HepG2 (cell line): ENCODE measurements at regions not wholly inside any gene's neighbourhood (a gene's known extent, or its start where the extent isn't known, plus 50 kb on each side); places are given as distances from the start of the nearest gene placed in this dataset.

Experiments used
- ATAC-seq: fragments of 200-7000 bp; cut with Tn5 transposase; 3 replicates; pipeline ENCODE4 v1.9.1; 2020; ENCODE audit warnings: mild to moderate bottlenecking, moderate library complexity
- BruUV-seq: library from RNA; stranded (reverse); fragments of 400-500 nt; replicated peaks from 2 replicates; lab custom pipeline; 2021; lab: Mats Ljungman, UMichigan
- CTCF ChIA-PET: fragments of 300-600 bp; formaldehyde crosslinking; extraction: SDS; loops from one replicate; lab custom pipeline; 2021; ENCODE audit warnings: low total read pairs, inconsistent platforms, low intra/inter-chr PET ratio; lab: Yijun Ruan, JAX
- POLR2A ChIA-PET: fragments of 350-600 bp; sonication (Branson Sonifier 250); formaldehyde crosslinking; loops from one replicate; lab custom pipeline; 2020; ENCODE audit warnings: antibody characterized with exemption, inconsistent platforms; lab: Yijun Ruan, JAX
- DNase-seq: peaks from one replicate; pipeline ENCODE4 v3.0.0-alpha.2; 2015; ENCODE audit warnings: low spot score
- FAIRE-seq: peaks from 3 replicates; lab custom pipeline; 2011; peaks lifted over from hg19 to GRCh38; lab: Jason Lieb, UNC
- H2AFZ ChIP-seq: one replicate; pipeline ENCODE4 v1.6.1; 2011; ENCODE audit warnings: low read length, inconsistent platforms
- H3K27ac ChIP-seq: fragments of 300-600 bp; 3 replicates; pipeline ENCODE4 v1.8.0; 2011; ENCODE audit warnings: mixed run types, mild to moderate bottlenecking, mixed read lengths, low read length, inconsistent platforms; ENCODE audit not compliant: insufficient read depth; ENCODE audit errors: extremely low read length
- H3K27me3 ChIP-seq, 2 experiments: fragments of 200-600 bp in 1 of 2; 2 replicates in 1 of 2; 3 replicates in 1 of 2; pipeline versions ENCODE4 v1.6.0 to v1.8.0; 2011; ENCODE audit warnings: low read length in 2 of 2, mild to moderate bottlenecking in 2 of 2, moderate library complexity in 2 of 2, inconsistent platforms in 1 of 2; ENCODE audit not compliant: insufficient read depth in 2 of 2, control insufficient read depth in 1 of 2
- H3K36me3 ChIP-seq, 2 experiments: fragments of 200-600 bp in 1 of 2; replicated peaks in 1 of 2; 2 replicates in 1 of 2; 3 replicates in 1 of 2; pipeline versions ENCODE4 v1.5.1 to v1.8.0; 2011; ENCODE audit warnings: low read length in 2 of 2, inconsistent platforms in 1 of 2; ENCODE audit not compliant: insufficient read depth in 2 of 2, control insufficient read depth in 1 of 2
- H3K4me1 ChIP-seq: 2 replicates; pipeline ENCODE4 v1.5.1; 2012; ENCODE audit warnings: low read length, inconsistent platforms; ENCODE audit not compliant: insufficient read depth
- H3K4me2 ChIP-seq: 2 replicates; pipeline ENCODE4 v1.6.0; 2011; ENCODE audit warnings: low read depth, low read length, inconsistent platforms
- H3K4me3 ChIP-seq, 3 experiments: fragments of 200-600 bp in 1 of 3; sonication (generic), shearing (Covaris generic) in 1 of 3; replicated peaks in 1 of 3; 2 replicates each; pipeline ENCODE4 v1.5.1; 2011 to 2016; ENCODE audit warnings: low read length in 3 of 3, inconsistent platforms in 2 of 3, low read depth in 2 of 3, mild to moderate bottlenecking in 2 of 3, control low read depth in 1 of 3, mixed read lengths in 1 of 3; ENCODE audit not compliant: insufficient read depth in 1 of 3
- H3K79me2 ChIP-seq: one replicate; pipeline ENCODE4 v1.6.1; 2011; ENCODE audit warnings: low read length, inconsistent platforms; ENCODE audit not compliant: insufficient read depth
- H3K9ac ChIP-seq: 2 replicates; pipeline ENCODE4 v1.6.0; 2011; ENCODE audit warnings: mild to moderate bottlenecking, low read depth, low read length, inconsistent platforms; ENCODE audit not compliant: insufficient read depth
- H3K9me3 ChIP-seq: 2 replicates; pipeline ENCODE4 v1.5.1; 2012; ENCODE audit warnings: mild to moderate bottlenecking, low read length
- H4K20me1 ChIP-seq: 2 replicates; pipeline ENCODE4 v1.6.0; 2011; ENCODE audit warnings: inconsistent platforms, mild to moderate bottlenecking, low read length, moderate library complexity; ENCODE audit not compliant: insufficient read depth
- CENPX ChIP-seq: sonication (generic); formaldehyde crosslinking; IDR thresholded peaks from 2 replicates; pipeline ENCODE4 v1.9.0; 2021; ENCODE audit warnings: mild to moderate bottlenecking, missing genetic modification reagents, moderate library complexity
- DBP ChIP-seq: sonication (generic); formaldehyde crosslinking; IDR thresholded peaks from 2 replicates; pipeline ENCODE4 v1.4.0; 2020; ENCODE audit warnings: missing genetic modification reagents; ENCODE audit errors: not compliant biosample characterization
- MNT ChIP-seq: fragments of 450-650 bp; IDR thresholded peaks from 2 replicates; pipeline ENCODE4 v1.6.1; 2016
- SALL2 ChIP-seq: sonication (generic); formaldehyde crosslinking; IDR thresholded peaks from 2 replicates; pipeline ENCODE4 v1.8.1; 2023; ENCODE audit warnings: mild to moderate bottlenecking, missing genetic modification reagents, inconsistent platforms
- ZNF598 ChIP-seq: sonication (generic); formaldehyde crosslinking; IDR thresholded peaks from 2 replicates; pipeline ENCODE4 v1.5.1; 2020; ENCODE audit warnings: mild to moderate bottlenecking, missing genetic modification reagents, borderline replicate concordance
- ZNF879 ChIP-seq: sonication (generic); formaldehyde crosslinking; IDR thresholded peaks from 2 replicates; pipeline ENCODE4 v1.8.1; 2023; ENCODE audit warnings: missing genetic modification reagents
- WGBS: methylation state at CpG from one replicate; pipeline ENCODE4 v1.1.6; 2017; ENCODE audit warnings: low lambda C conversion rate; 5-methylcytosine and 5-hydroxymethylcytosine counted together
- in situ Hi-C: cut with HindIII; loops from 2 replicates; pipeline ENCODE4 v1.10.0; 2017; ENCODE audit warnings: low pct_unique_long_range_greater_than_20kb; ENCODE audit not compliant: extremely low pct_ligation_motif_present
- intact Hi-C: fragments of 100-400 bp; cut with micrococcal nuclease; formaldehyde crosslinking; loops from one replicate; pipeline ENCODE4 v1.10.0; 2022; ENCODE audit not compliant: unreplicated experiment

- CTCF ChIA-PET = no interaction called here
These were observed 165.1 kb downstream of the COG6 start for GRCh38 chr13:39820606-39821005.

More at GRCh38 chr13:39820606-39821005, 165.1 kb downstream of the COG6 start:
- POLR2A ChIA-PET = no interaction called here
- DNase-seq (no peak), FAIRE-seq (no peak), ATAC-seq (no peak)
- no TSS peak for BruUV-seq
- Histone ChIP-seq H3K27me3 (no peaks in the 10 kb centered on the region), H3K4me3 (no peak overlapping the region), H3K9ac (no peak overlapping the region), H2AFZ (no peak overlapping the region), H3K4me1 (no peaks in the 10 kb centered on the region), H4K20me1 (no peaks in the 10 kb centered on the region), H3K4me2 (no peak overlapping the region), H3K9me3 (no peaks in the 10 kb centered on the region), H3K79me2 (no peaks in the 10 kb centered on the region), H3K27ac (no peak overlapping the region), H3K36me3 (no peaks in the 10 kb centered on the region)
- in situ Hi-C loops (no loop called here), intact Hi-C loops (no loop called here)
- WGBS = 96% methylated on average over 2 of the region's 2 CpGs
- no peak for TF ChIP-seq CENPX (CRISPR knock-in tag)
- TF ChIP-seq ZNF598 (CRISPR knock-in tag) = no peak
- TF ChIP-seq SALL2 = no peak
- no peak for TF ChIP-seq ZNF879 (CRISPR knock-in tag)
- TF ChIP-seq DBP = no peak
- TF ChIP-seq MNT = no peak
